Osteocyte (in vitro differentiated cells): ENCODE measurements at regions not wholly inside any gene's neighbourhood (a gene's known extent, or its start where the extent isn't known, plus 50 kb on each side); places are given as distances from the start of the nearest gene placed in this dataset.

Experiments
- DNase-seq: peaks from one replicate; pipeline ENCODE4 v3.0.0; 2021; ENCODE audit warnings: mixed read lengths; ENCODE audit not compliant: unreplicated experiment; ENCODE audit errors: extremely low spot score
- H3K27ac Mint-ChIP-seq: one replicate; pipeline ENCODE4 v1.8.0; 2021; ENCODE audit warnings: mild to moderate bottlenecking, mixed read lengths; ENCODE audit not compliant: unreplicated experiment
- H3K27me3 Mint-ChIP-seq: one replicate; pipeline ENCODE4 v1.8.0; 2021; ENCODE audit warnings: mixed read lengths; ENCODE audit not compliant: unreplicated experiment
- H3K36me3 Mint-ChIP-seq: one replicate; pipeline ENCODE4 v1.8.0; 2021; ENCODE audit warnings: mixed read lengths; ENCODE audit not compliant: unreplicated experiment
- H3K4me1 Mint-ChIP-seq: one replicate; pipeline ENCODE4 v1.8.0; 2021; ENCODE audit warnings: mixed read lengths; ENCODE audit not compliant: unreplicated experiment
- H3K4me3 Mint-ChIP-seq: one replicate; pipeline ENCODE4 v1.8.0; 2021; ENCODE audit warnings: mild to moderate bottlenecking, moderate library complexity, mixed read lengths; ENCODE audit not compliant: unreplicated experiment
- H3K9me3 Mint-ChIP-seq: one replicate; pipeline ENCODE4 v1.8.0; 2021; ENCODE audit warnings: mixed read lengths; ENCODE audit not compliant: unreplicated experiment
- TF ChIP-seq, protein P1 (sequence below): fragments of 200-600 bp; sonication (generic); IDR thresholded peaks from 2 replicates; pipeline ENCODE4 v1.5.0; 2021; ENCODE audit warnings: antibody characterized with exemption, mild to moderate bottlenecking, moderate library complexity

DNA sequence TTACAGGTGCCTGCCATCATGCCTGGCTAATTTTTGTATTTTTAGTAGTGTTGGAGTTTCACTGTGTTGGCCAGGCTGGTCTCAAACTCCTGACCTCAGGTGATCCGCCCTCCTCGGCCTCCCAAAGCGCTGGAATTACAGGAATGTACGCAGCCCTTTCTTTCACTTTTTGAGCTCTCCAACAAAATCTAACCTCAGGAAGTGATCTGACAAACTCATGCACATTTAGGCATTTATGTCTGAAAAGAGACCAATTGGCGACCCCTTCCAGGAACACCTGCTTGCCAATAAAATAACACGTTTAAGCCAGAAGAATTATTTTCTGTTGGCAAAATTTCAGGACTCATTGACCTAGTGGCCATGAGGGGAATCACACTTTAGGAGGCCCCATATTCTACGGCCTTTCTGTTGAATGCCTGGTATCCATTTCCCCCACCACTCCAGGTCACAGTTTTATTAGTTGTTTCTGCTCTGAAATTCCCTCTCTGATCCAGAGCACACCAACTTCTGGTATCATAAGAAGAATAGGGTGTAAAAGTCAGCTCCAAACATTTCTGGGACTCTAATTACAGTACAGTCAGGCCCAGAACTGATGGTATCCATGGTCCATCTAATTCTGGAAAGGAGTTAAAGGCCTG is 65.8 kb upstream of the FRMD4A start:
- TF ChIP-seq, protein P1, sequence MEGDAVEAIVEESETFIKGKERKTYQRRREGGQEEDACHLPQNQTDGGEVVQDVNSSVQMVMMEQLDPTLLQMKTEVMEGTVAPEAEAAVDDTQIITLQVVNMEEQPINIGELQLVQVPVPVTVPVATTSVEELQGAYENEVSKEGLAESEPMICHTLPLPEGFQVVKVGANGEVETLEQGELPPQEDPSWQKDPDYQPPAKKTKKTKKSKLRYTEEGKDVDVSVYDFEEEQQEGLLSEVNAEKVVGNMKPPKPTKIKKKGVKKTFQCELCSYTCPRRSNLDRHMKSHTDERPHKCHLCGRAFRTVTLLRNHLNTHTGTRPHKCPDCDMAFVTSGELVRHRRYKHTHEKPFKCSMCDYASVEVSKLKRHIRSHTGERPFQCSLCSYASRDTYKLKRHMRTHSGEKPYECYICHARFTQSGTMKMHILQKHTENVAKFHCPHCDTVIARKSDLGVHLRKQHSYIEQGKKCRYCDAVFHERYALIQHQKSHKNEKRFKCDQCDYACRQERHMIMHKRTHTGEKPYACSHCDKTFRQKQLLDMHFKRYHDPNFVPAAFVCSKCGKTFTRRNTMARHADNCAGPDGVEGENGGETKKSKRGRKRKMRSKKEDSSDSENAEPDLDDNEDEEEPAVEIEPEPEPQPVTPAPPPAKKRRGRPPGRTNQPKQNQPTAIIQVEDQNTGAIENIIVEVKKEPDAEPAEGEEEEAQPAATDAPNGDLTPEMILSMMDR = peak; percentile 65
- H3K27me3 Mint-ChIP-seq = no peaks in the 10 kb centered on the region
- peak overlapping the region; percentile 96 for H3K27ac Mint-ChIP-seq
- peaks cover 14% of the 10 kb centered on the region for H3K36me3 Mint-ChIP-seq
- peaks cover 48% of the 10 kb centered on the region for H3K4me1 Mint-ChIP-seq
- no peak overlapping the region for H3K4me3 Mint-ChIP-seq
- H3K9me3 Mint-ChIP-seq = peaks cover 24% of the 10 kb centered on the region
- no peak for DNase-seq

DNA sequence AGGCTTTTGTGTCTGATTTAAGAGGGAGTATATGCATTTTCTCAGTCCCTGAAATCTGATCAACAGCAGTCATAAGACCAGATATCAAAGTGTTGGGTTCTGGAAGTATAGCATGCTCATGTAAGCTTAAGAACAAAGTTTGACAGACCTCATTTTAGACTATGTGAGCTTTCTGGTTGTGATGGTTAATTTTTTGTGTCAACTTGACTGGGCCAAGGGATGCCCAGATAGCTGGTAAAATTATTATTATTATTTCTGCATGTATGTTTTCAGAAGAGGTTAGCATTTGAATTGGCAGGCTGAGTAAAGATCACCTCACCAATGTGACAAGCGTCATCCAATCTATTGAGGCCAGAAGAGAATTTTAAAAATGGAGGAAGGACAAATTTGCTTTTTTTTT is 63.5 kb upstream of the FRMD4A start:
- no peak for DNase-seq
- H3K36me3 Mint-ChIP-seq = peaks cover 19% of the 10 kb centered on the region
- peaks cover 46% of the 10 kb centered on the region for H3K4me1 Mint-ChIP-seq
- peak overlapping the region; percentile 70 for H3K27ac Mint-ChIP-seq
- peaks cover 14% of the 10 kb centered on the region for H3K9me3 Mint-ChIP-seq
- no peak overlapping the region for H3K4me3 Mint-ChIP-seq
- TF ChIP-seq, protein P1 = no peak
- H3K27me3 Mint-ChIP-seq = no peaks in the 10 kb centered on the region

DNA sequence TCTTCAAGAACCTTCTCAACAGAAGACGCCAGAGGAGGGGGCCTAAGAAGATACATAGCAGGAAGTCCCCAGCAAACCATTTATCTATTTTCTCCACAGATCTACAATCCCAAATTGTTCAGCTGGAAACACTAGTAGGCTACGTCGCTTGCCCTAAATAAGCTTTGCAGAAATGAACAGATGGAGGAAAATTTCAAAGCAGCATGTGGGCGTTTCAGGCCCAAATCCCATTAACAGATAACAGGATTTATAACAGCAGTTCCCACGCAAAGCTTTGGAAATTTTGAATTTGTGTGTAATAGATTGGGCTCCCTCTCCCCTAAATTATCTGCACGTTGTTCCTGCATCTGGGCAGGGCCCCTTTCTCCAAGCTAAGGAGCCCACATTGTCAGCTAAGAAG is 60.6 kb upstream of the FRMD4A start:
- H3K36me3 Mint-ChIP-seq = peaks cover 16% of the 10 kb centered on the region
- DNase-seq = no peak
- peak overlapping the region; percentile 36 for H3K27ac Mint-ChIP-seq
- H3K4me1 Mint-ChIP-seq = peaks cover 27% of the 10 kb centered on the region
- TF ChIP-seq, protein P1 = no peak
- H3K4me3 Mint-ChIP-seq = no peak overlapping the region
- no peaks in the 10 kb centered on the region for H3K27me3 Mint-ChIP-seq
- H3K9me3 Mint-ChIP-seq = peaks cover 17% of the 10 kb centered on the region

DNA sequence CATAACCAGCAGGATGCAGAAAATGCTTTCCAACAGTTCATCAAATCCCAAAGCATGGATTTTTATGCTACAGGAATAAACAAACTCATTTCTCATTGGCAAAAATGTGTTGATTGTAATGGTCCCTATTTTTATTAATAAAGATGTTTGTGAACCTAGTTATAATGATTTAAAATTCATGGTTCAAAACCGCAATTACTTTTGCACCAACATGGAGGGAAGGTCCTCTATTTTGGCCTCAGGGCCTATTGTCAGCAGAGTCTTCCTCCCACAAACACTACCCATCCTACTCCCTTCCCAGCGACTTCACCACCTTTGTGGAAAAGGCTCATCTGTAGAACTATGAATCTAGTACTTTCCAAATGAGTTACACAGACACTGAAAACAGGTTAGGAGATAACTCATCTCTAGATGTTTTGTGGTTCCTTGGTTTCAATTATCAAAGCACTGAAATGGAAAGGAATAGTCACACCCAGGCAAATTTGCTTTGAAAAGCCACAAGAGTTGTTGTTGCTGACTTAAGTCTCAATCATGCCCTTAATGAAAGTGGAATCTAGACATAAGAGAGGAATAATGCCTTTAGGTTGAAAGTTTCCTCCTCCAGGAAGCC is 59.4 kb upstream of the FRMD4A start:
- Mint-ChIP-seq H3K27me3 (no peaks in the 10 kb centered on the region), H3K27ac (no peak overlapping the region), H3K4me3 (no peak overlapping the region), H3K36me3 (peaks cover 16% of the 10 kb centered on the region), H3K9me3 (peaks cover 17% of the 10 kb centered on the region), H3K4me1 (peaks cover 20% of the 10 kb centered on the region)
- TF ChIP-seq, protein P1 = no peak
- DNase-seq = no peak
